Testis (tissue), 2 donors: ENCODE measurements at regions not wholly inside any gene's neighbourhood (a gene's known extent, or its start where the extent isn't known, plus 50 kb on each side); places are given as distances from the start of the nearest gene placed in this dataset.
"Not testable (repeated sequence)": the region's sequence is repeated elsewhere in the genome, so short reads cannot be mapped to it uniquely, and the experiment has no call there.

Source experiments
- CTCF ChIP-seq, 3 experiments: fragments of 450-650 bp in 2 of 3; fragments of 200-600 bp in 1 of 3; sonication (generic) in 1 of 3; IDR thresholded peaks; one replicate each; pipeline ENCODE4 v1.5.1; 2016 to 2019; ENCODE audit warnings: antibody characterized with exemption in 3 of 3, mild to moderate bottlenecking in 2 of 3, moderate library complexity in 1 of 3
- POLR2A ChIP-seq: fragments of 450-650 bp; IDR thresholded peaks from one replicate; pipeline ENCODE4 v1.6.1; 2017; ENCODE audit warnings: antibody characterized with exemption, mild to moderate bottlenecking, moderate library complexity

- not testable (repeated sequence) for TF ChIP-seq POLR2A; CTCF (IDR thresholded peaks at IDR 0.05)
Measured at GRCh38 chrY:8922576-8922975, 414.7 kb upstream of the TSPY4 start.
